ENCODE measurements at regions not wholly inside any gene's neighbourhood (a gene's known extent, or its start where the extent isn't known, plus 50 kb on each side); places are given as distances from the start of the nearest gene placed in this dataset.
"Not testable (repeated sequence)": the region's sequence is repeated elsewhere in the genome, so short reads cannot be mapped to it uniquely, and the experiment has no call there.

DNA sequence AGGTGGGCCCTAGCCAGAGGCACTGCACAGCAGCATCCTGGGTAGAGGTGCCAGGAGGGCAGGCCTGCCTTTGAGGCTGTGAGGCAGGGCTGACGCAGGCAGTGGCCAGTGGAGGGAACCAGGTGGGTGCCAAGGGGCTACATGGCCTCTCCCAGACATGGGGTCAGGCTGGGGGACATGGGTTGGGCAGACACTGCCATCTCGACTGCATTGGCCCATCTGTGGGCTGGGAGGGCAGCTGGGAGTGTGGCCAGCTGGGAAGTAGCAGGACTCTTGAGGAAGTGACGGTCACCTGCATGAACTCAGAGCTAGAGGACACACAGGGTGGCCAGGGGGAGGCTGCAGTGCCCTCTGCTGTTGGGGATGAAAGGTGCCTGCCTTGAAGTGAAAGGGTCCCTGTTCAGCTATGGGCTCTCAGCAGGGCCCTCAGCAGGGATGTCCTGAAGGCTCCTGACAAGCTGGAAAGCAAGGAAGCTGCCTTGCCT is 294.6 kb downstream of the CCDC74A start:
- TF ChIP-seq, protein P1, sequence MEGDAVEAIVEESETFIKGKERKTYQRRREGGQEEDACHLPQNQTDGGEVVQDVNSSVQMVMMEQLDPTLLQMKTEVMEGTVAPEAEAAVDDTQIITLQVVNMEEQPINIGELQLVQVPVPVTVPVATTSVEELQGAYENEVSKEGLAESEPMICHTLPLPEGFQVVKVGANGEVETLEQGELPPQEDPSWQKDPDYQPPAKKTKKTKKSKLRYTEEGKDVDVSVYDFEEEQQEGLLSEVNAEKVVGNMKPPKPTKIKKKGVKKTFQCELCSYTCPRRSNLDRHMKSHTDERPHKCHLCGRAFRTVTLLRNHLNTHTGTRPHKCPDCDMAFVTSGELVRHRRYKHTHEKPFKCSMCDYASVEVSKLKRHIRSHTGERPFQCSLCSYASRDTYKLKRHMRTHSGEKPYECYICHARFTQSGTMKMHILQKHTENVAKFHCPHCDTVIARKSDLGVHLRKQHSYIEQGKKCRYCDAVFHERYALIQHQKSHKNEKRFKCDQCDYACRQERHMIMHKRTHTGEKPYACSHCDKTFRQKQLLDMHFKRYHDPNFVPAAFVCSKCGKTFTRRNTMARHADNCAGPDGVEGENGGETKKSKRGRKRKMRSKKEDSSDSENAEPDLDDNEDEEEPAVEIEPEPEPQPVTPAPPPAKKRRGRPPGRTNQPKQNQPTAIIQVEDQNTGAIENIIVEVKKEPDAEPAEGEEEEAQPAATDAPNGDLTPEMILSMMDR (IDR thresholded peaks at IDR 0.05; ENCODE audit: low read depth, low read length) = peak; percentile 20; the same call in 1 of the 2 replicates
- TF ChIP-seq EZH2phosphoT487 (IDR thresholded peaks at IDR 0.05; ENCODE audit: low read depth) = not testable (repeated sequence)

All from OCI-LY3 (cell line).